ENCODE measurements at regions not wholly inside any gene's neighbourhood (a gene's known extent, or its start where the extent isn't known, plus 50 kb on each side); places are given as distances from the start of the nearest gene placed in this dataset.

- no peaks in the 10 kb centered on the region for H3K27me3 ChIP-seq (ENCODE audit: control insufficient read depth, insufficient read depth, low read length)
- CTCF ChIA-PET, result no interaction called here
- no peak overlapping the region for H3K27ac ChIP-seq (ENCODE audit: low read length)
- no TSS peak for BruUV-seq (replicated peaks)
- POLR2A ChIA-PET, result no interaction called here
- H3K9me3 ChIP-seq (ENCODE audit: control insufficient read depth, insufficient read depth, low read depth, low read length), result no peaks in the 10 kb centered on the region
- intact Hi-C loops (cut with micrococcal nuclease; ENCODE audit: unreplicated experiment), result no loop called here
- in situ Hi-C loops (cut with HindIII; ENCODE audit: low pct_unique_long_range_greater_than_20kb, low sequenced_read_pairs), result no loop called here
- no peak overlapping the region for H3K4me3 ChIP-seq (ENCODE audit: low read depth in 2 of 2, low read length in 2 of 2)
- TF ChIP-seq CTCF (IDR thresholded peaks at IDR 0.05) (no peak), REST (IDR thresholded peaks at IDR 0.05; ENCODE audit: insufficient read depth in 1 of 2, low read depth in 2 of 2, low read length in 1 of 2) (no peak), SIN3A (IDR thresholded peaks at IDR 0.05; ENCODE audit: borderline replicate concordance, insufficient read depth, low read depth, low read length) (no peak), POLR2AphosphoS5 (IDR thresholded peaks at IDR 0.05; ENCODE audit: low read depth, low read length) (no peak), TCF7L2 (IDR thresholded peaks at IDR 0.05; ENCODE audit: low read depth, low read length) (no peak)
- H3K36me3 ChIP-seq (ENCODE audit: control insufficient read depth, insufficient read depth, low read length), result no peaks in the 10 kb centered on the region
- no peak for ATAC-seq
- no peaks in the 10 kb centered on the region for H3K4me1 ChIP-seq (ENCODE audit: control insufficient read depth, insufficient read depth, low read length)
- DNase-seq (ENCODE audit: low read depth, low spot score), result no peak
Measured at GRCh38 chr11:109480251-109480650, 58.3 kb downstream of the C11orf87 start.

GRCh38 chr11:109486129-109486528 lies 64.1 kb downstream of the C11orf87 start:
- no TSS peak for BruUV-seq (replicated peaks)

More at GRCh38 chr11:109486129-109486528, 64.1 kb downstream of the C11orf87 start:
- Histone ChIP-seq H3K27me3 (ENCODE audit: control insufficient read depth, insufficient read depth, low read length) (no peaks in the 10 kb centered on the region), H3K9me3 (ENCODE audit: control insufficient read depth, insufficient read depth, low read depth, low read length) (no peaks in the 10 kb centered on the region), H3K4me3 (ENCODE audit: low read depth in 2 of 2, low read length in 2 of 2) (no peak overlapping the region), H3K4me1 (ENCODE audit: control insufficient read depth, insufficient read depth, low read length) (no peaks in the 10 kb centered on the region), H3K36me3 (ENCODE audit: control insufficient read depth, insufficient read depth, low read length) (no peaks in the 10 kb centered on the region), H3K27ac (ENCODE audit: low read length) (no peak overlapping the region)
- POLR2A ChIA-PET, result no interaction called here
- DNase-seq (ENCODE audit: low read depth, low spot score) (no peak), ATAC-seq (no peak)
- TF ChIP-seq CTCF (IDR thresholded peaks at IDR 0.05) (no peak), TCF7L2 (IDR thresholded peaks at IDR 0.05; ENCODE audit: low read depth, low read length) (no peak), REST (IDR thresholded peaks at IDR 0.05; ENCODE audit: insufficient read depth in 1 of 2, low read depth in 2 of 2, low read length in 1 of 2) (no peak), SIN3A (IDR thresholded peaks at IDR 0.05; ENCODE audit: borderline replicate concordance, insufficient read depth, low read depth, low read length) (no peak), POLR2AphosphoS5 (IDR thresholded peaks at IDR 0.05; ENCODE audit: low read depth, low read length) (no peak)
- intact Hi-C loops (cut with micrococcal nuclease; ENCODE audit: unreplicated experiment) (no loop called here), in situ Hi-C loops (cut with HindIII; ENCODE audit: low pct_unique_long_range_greater_than_20kb, low sequenced_read_pairs) (no loop called here)
- CTCF ChIA-PET, result no interaction called here

Measured in Panc1 (cell line).